SK-N-MC (cell line): ENCODE measurements at regions not wholly inside any gene's neighbourhood (a gene's known extent, or its start where the extent isn't known, plus 50 kb on each side); places are given as distances from the start of the nearest gene placed in this dataset.

Experiments
- EZH2 ChIP-seq: fragments of 200-600 bp; sonication (generic); IDR thresholded peaks from one replicate; pipeline ENCODE4 v1.6.1; 2017; ENCODE audit warnings: antibody characterized with exemption
- FOXP2 ChIP-seq: optimal IDR thresholded peaks from 2 replicates; pipeline ENCODE3; 2011; ENCODE audit warnings: mild to moderate bottlenecking, moderate library complexity; ENCODE audit not compliant: insufficient read depth; ENCODE audit errors: extremely low read length, control extremely low read depth
- POLR2AphosphoS5 ChIP-seq: IDR thresholded peaks from 2 replicates; pipeline ENCODE4 v1.6.1; 2012; ENCODE audit warnings: mild to moderate bottlenecking, low read depth, low read length, borderline replicate concordance

DNA sequence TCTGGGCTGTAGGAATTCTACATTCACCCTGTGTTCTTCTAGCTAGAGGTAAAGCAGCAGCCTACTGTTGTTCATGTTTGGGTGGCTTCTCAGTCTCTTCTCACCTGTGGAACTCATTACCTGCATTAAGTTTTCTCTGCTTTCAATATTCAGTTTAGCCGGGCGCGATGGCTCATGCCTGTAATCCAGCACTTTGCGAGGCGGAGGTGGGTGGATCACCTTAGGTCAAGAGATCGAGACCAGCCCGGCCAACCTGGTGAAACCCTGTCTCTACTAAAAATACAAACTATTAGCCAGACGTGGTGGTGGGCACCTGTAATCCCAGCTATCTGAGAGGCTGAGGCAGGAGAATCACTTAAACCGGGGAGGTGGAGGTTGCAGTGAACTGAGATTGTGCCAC lies 139.8 kb upstream of the UBE2E3 start:
- TF ChIP-seq EZH2, result no peak
- no peak for TF ChIP-seq POLR2AphosphoS5
- TF ChIP-seq FOXP2, result no peak
